IMR-90 (cell line): ENCODE measurements at regions not wholly inside any gene's neighbourhood (a gene's known extent, or its start where the extent isn't known, plus 50 kb on each side); places are given as distances from the start of the nearest gene placed in this dataset.

ENCODE experiments used
- CEBPB ChIP-seq: IDR thresholded peaks from 2 replicates; pipeline ENCODE4 v1.6.1; 2012; ENCODE audit warnings: low read depth, low read length, improper control_type of control experiment
- CTCF ChIP-seq: conservative IDR thresholded peaks from 2 replicates; pipeline ENCODE4 v1.5.1; 2012; ENCODE audit warnings: mild to moderate bottlenecking, low read depth, low read length, improper control_type of control experiment
- ELK1 ChIP-seq: fragments of 150-350 bp; IDR thresholded peaks from 2 replicates; pipeline ENCODE4 v1.6.1; 2016; ENCODE audit warnings: low read depth, mild to moderate bottlenecking, low read length, moderate library complexity, borderline replicate concordance
- POLR2A ChIP-seq: IDR thresholded peaks from 2 replicates; pipeline ENCODE4 v1.6.1; 2012; ENCODE audit warnings: mild to moderate bottlenecking, low read depth, low read length
- USF2 ChIP-seq: fragments of 150-350 bp; IDR thresholded peaks from 2 replicates; pipeline ENCODE4 v1.6.1; 2017; ENCODE audit warnings: mild to moderate bottlenecking, antibody characterized with exemption, low read length, low read depth

DNA sequence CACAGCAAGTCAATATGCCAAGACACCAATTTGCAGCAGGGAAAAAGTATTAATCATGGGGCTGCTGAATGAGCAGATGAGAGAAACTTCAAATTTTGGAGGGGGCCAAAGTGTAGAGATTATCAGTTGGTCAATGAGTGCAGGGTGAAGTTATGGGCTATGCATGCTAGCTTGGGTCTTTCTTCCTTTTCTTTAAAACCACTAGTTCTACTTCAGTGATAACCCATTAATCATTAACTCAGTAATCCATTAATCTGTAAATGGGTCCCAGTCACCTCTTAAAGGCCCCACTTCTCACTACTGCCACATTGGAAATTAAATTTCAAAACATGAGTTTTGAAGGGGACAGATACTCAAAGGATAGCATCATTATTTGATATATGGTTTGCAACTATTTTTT, 688.6 kb upstream of the ADGRL4 start:
- TF ChIP-seq USF2 (no peak), CEBPB (no peak), CTCF (no peak), POLR2A (no peak), ELK1 (no peak)
